Neuron (in vitro differentiated cells): ENCODE measurements at regions not wholly inside any gene's neighbourhood (a gene's known extent, or its start where the extent isn't known, plus 50 kb on each side); places are given as distances from the start of the nearest gene placed in this dataset.
"Not testable (repeated sequence)": the region's sequence is repeated elsewhere in the genome, so short reads cannot be mapped to it uniquely, and the experiment has no call there.

Experiments used
- H2AFZ ChIP-seq: one replicate; pipeline ENCODE4 v1.6.1; 2013; ENCODE audit warnings: low read depth, mild to moderate bottlenecking, inconsistent platforms, low read length, moderate library complexity
- H3K27me3 ChIP-seq: one replicate; pipeline ENCODE4 v1.6.1; 2013; ENCODE audit warnings: low read length; ENCODE audit not compliant: insufficient read depth
- H3K36me3 ChIP-seq: one replicate; pipeline ENCODE4 v1.6.1; 2013; ENCODE audit warnings: low read length; ENCODE audit not compliant: insufficient read depth
- H3K4me1 ChIP-seq: one replicate; pipeline ENCODE4 v1.6.1; 2013; ENCODE audit warnings: low read length; ENCODE audit not compliant: insufficient read depth
- H3K4me3 ChIP-seq: 2 replicates; pipeline ENCODE4 v1.5.1; 2013; ENCODE audit warnings: mild to moderate bottlenecking, low read length, moderate library complexity
- H3K9me3 ChIP-seq: one replicate; pipeline ENCODE4 v1.6.1; 2013; ENCODE audit warnings: low read length

GRCh38 chr7:81321949-81322348, 403.1 kb upstream of the SEMA3C start:
- Histone ChIP-seq H3K4me1 (peaks cover 7% of the 10 kb centered on the region), H3K27me3 (no peaks in the 10 kb centered on the region), H3K4me3 (no peak overlapping the region), H2AFZ (no peak overlapping the region), H3K36me3 (no peaks in the 10 kb centered on the region), H3K9me3 (no peaks in the 10 kb centered on the region)

GRCh38 chr7:81317741-81318140, 398.9 kb upstream of the SEMA3C start:
- Histone ChIP-seq H3K4me1 (peaks cover 3% of the 10 kb centered on the region), H3K4me3 (no peak overlapping the region), H3K36me3 (no peaks in the 10 kb centered on the region), H2AFZ (no peak overlapping the region), H3K27me3 (no peaks in the 10 kb centered on the region), H3K9me3 (no peaks in the 10 kb centered on the region)

- H3K36me3 ChIP-seq, result no peaks in the 10 kb centered on the region
- no peaks in the 10 kb centered on the region for H3K27me3 ChIP-seq
- H3K4me1 ChIP-seq, result peaks cover 9% of the 10 kb centered on the region
- no peak overlapping the region for H3K4me3 ChIP-seq
- H2AFZ ChIP-seq, result peak overlapping the region; percentile 63
- H3K9me3 ChIP-seq, result no peaks in the 10 kb centered on the region
Observed at GRCh38 chr7:81308643-81309322, 389.9 kb upstream of the SEMA3C start.

- Histone ChIP-seq H3K36me3 (no peaks in the 10 kb centered on the region), H3K9me3 (no peaks in the 10 kb centered on the region), H3K4me1 (peaks cover 15% of the 10 kb centered on the region), H2AFZ (no peak overlapping the region), H3K27me3 (no peaks in the 10 kb centered on the region), H3K4me3 (no peak overlapping the region)
Observed at GRCh38 chr7:81301815-81302214, 383.0 kb upstream of the SEMA3C start.

- H3K9me3 ChIP-seq, result no peaks in the 10 kb centered on the region
- H3K27me3 ChIP-seq, result no peaks in the 10 kb centered on the region
- no peaks in the 10 kb centered on the region for H3K36me3 ChIP-seq
- H3K4me1 ChIP-seq, result peaks cover 15% of the 10 kb centered on the region
- H2AFZ ChIP-seq, result no peak overlapping the region
- no peak overlapping the region for H3K4me3 ChIP-seq
Observed at GRCh38 chr7:81300753-81301152, 381.9 kb upstream of the SEMA3C start.

DNA sequence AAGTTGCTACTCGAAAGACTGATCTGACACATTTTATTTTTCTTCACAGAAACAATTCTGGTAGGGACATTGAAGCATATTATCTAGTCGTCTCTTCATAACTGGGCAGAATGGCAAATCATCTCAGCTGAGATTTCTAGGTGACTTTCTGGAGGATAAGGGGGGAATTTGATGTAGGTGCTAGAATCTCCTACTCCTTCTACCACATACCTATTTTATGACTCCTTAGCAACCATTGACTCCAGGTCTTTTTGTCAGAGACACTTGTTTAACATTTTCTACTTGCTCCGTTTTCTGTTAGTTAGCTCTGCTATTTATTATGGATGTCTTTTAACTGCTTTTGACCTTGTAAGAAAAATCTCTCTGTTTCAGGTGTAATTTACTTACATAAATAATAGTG, 380.9 kb upstream of the SEMA3C start:
- H3K36me3 ChIP-seq, result no peaks in the 10 kb centered on the region
- H3K27me3 ChIP-seq, result no peaks in the 10 kb centered on the region
- no peak overlapping the region for H3K4me3 ChIP-seq
- peaks cover 15% of the 10 kb centered on the region for H3K4me1 ChIP-seq
- H3K9me3 ChIP-seq, result no peaks in the 10 kb centered on the region
- no peak overlapping the region for H2AFZ ChIP-seq

- Histone ChIP-seq H3K27me3 (no peaks in the 10 kb centered on the region), H3K4me1 (peaks cover 15% of the 10 kb centered on the region), H2AFZ (no peak overlapping the region), H3K9me3 (no peaks in the 10 kb centered on the region), H3K36me3 (no peaks in the 10 kb centered on the region), H3K4me3 (no peak overlapping the region)
Observed at GRCh38 chr7:81298951-81299666, 380.3 kb upstream of the SEMA3C start.

DNA sequence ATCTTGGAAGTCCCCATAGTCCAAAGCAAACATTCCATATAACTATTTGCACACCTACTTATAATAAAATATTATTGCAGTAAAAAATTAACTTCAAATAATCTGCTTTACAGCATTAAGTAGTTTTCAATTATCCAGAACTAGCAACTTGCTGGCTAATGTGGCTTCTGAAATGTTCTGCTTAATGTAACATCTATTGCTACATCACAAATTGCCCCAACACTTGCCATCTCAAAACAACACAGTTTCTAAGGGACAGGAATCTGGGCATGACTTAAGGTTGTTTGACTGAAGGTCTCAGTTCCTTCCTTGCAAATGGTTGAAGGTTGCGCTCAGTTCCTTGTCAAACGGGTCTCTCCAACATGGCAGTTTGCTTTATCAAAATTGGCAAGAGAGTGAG, 378.5 kb upstream of the SEMA3C start:
- H3K4me1 ChIP-seq, result peaks cover 15% of the 10 kb centered on the region
- H3K4me3 ChIP-seq, result no peak overlapping the region
- no peaks in the 10 kb centered on the region for H3K36me3 ChIP-seq
- H2AFZ ChIP-seq, result no peak overlapping the region
- H3K9me3 ChIP-seq, result peaks cover 2% of the 10 kb centered on the region
- no peaks in the 10 kb centered on the region for H3K27me3 ChIP-seq

GRCh38 chr7:81296726-81297125, 377.9 kb upstream of the SEMA3C start:
- Histone ChIP-seq H3K4me1 (peaks cover 15% of the 10 kb centered on the region), H3K36me3 (no peaks in the 10 kb centered on the region), H3K27me3 (no peaks in the 10 kb centered on the region), H2AFZ (no peak overlapping the region), H3K4me3 (no peak overlapping the region), H3K9me3 (peaks cover 2% of the 10 kb centered on the region)

DNA sequence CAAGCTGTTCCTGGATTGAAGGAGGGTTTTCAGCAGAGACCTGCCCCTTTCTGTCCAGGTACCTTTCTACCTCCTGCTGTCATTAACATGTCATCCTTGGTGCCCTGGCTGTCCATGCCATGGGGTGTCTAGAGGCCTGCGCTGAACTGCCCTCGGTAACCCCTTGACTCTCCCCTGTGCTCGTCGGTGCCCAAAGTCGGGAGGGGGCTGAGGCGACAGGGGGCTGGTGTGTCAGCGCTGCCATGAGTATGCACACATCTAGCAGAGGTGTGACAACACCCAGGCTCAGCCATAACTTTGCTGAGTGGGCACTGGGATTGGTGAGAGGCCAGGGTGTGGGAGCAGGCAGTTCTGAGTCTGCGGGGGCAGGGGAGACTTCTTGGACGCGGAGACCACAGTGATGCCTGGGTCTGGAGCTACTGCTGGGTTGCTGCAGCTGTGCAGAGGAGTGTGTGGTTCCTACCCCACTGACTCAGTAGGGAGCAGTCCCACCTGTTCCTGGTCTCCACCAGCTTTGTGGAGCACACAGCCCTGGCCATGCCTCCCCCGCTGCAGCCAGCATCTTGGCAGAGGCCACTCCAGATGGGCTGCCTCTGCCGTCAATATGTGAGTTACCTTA, 376.2 kb upstream of the SEMA3C start:
- Histone ChIP-seq H2AFZ (no peak overlapping the region), H3K9me3 (peaks cover 2% of the 10 kb centered on the region), H3K4me1 (peaks cover 12% of the 10 kb centered on the region), H3K27me3 (no peaks in the 10 kb centered on the region), H3K4me3 (no peak overlapping the region), H3K36me3 (no peaks in the 10 kb centered on the region)

DNA sequence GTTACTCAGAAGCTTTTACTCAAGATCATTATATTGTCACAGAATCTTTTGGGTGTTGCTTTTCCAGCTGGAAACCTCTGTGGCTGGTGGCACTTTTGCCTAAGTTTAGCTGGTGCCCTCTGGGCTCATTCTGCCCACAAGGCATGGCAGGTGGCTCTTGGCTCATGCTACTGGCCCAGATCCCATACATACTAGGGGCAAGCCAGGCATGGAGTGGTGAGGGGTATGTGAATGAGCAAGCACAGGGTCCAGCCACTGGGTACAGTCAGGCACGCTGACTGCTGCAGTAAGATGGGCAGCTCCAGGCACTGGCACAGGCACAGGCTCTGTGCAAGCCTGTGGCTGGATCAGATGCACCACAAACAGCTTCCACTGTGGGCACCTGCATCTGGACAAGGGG, 375.0 kb upstream of the SEMA3C start:
- peaks cover under 1% of the 10 kb centered on the region for H3K4me1 ChIP-seq
- H2AFZ ChIP-seq, result no peak overlapping the region
- no peaks in the 10 kb centered on the region for H3K36me3 ChIP-seq
- H3K27me3 ChIP-seq, result no peaks in the 10 kb centered on the region
- H3K9me3 ChIP-seq, result peaks cover 2% of the 10 kb centered on the region
- no peak overlapping the region for H3K4me3 ChIP-seq

DNA sequence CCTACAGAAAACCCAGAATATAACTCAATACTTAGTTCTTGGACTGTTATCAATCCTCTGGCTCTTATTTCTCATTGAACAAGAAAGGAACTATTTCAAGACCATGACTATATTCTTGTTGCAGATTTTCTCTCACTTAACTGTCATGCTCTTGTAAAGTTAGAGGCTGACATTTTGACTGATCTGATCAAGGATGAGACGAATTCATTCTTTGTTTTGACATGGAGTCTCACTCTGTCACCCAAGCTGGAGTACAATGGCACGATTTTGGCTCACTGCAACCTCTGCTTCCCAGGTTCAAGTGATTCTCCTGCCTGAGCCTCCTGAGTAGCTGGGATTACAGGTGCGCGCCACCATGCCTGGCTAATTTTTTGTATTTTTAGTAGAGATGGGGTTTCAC, 367.9 kb upstream of the SEMA3C start:
- not testable (repeated sequence) for H3K27me3 ChIP-seq, H2AFZ ChIP-seq, H3K4me3 ChIP-seq, H3K9me3 ChIP-seq, H3K36me3 ChIP-seq, H3K4me1 ChIP-seq

GRCh38 chr7:81285142-81285871, 366.5 kb upstream of the SEMA3C start:
- H3K4me3 ChIP-seq, result no peak overlapping the region
- H3K36me3 ChIP-seq, result no peaks in the 10 kb centered on the region
- no peaks in the 10 kb centered on the region for H3K4me1 ChIP-seq
- H3K27me3 ChIP-seq, result no peaks in the 10 kb centered on the region
- H3K9me3 ChIP-seq, result no peaks in the 10 kb centered on the region
- H2AFZ ChIP-seq, result no peak overlapping the region
